Esophagus squamous epithelium (tissue), 5 donors: ENCODE measurements at regions not wholly inside any gene's neighbourhood (a gene's known extent, or its start where the extent isn't known, plus 50 kb on each side); places are given as distances from the start of the nearest gene placed in this dataset.

Experiments
- DNase-seq: peaks from one replicate; lab custom pipeline; 2025; lab: John Stamatoyannopoulos, UW
- H3K27ac ChIP-seq, 4 donors: fragments of 200-600 bp; sonication (generic); one replicate each; pipeline ENCODE4 v1.5.1; 2016 to 2019; ENCODE audit warnings: mild to moderate bottlenecking in 1 of 4
- H3K27me3 ChIP-seq, 4 donors: fragments of 200-600 bp; sonication (generic); 1 replicate in 3 of 4; 2 replicates in 1 of 4; pipeline versions ENCODE4 v1.5.1 to v1.6.0; 2017 to 2021; ENCODE audit warnings: antibody characterized with exemption in 1 of 4
- H3K36me3 ChIP-seq, 3 donors: fragments of 200-600 bp; sonication (generic); one replicate each; pipeline ENCODE4 v1.5.1; 2016 to 2019
- H3K4me1 ChIP-seq, 3 donors: fragments of 200-600 bp; sonication (generic); one replicate each; pipeline ENCODE4 v1.5.1; 2017 to 2019
- H3K4me3 ChIP-seq, 4 donors: fragments of 200-600 bp; sonication (generic); 1 replicate in 3 of 4; 2 replicates in 1 of 4; pipeline ENCODE4 v1.5.1; 2016 to 2019; ENCODE audit warnings: mild to moderate bottlenecking in 2 of 4, moderate library complexity in 1 of 4
- H3K9me3 ChIP-seq, 3 donors: fragments of 200-600 bp; sonication (generic); one replicate each; pipeline ENCODE4 v1.5.1; 2016 to 2019
- POLR2A ChIP-seq, 4 donors: fragments of 450-650 bp; IDR thresholded peaks; one replicate each; pipeline ENCODE4 v1.6.1; 2017; ENCODE audit warnings: antibody characterized with exemption in 4 of 4, mild to moderate bottlenecking in 4 of 4, moderate library complexity in 3 of 4
- WGBS, 2 donors: methylation state at CpG; one replicate each; pipeline ENCODE4 v1.1.5; 2018; 5-methylcytosine and 5-hydroxymethylcytosine counted together
- intact Hi-C: fragments of 100-400 bp; cut with DNase I; formaldehyde crosslinking; loops from one replicate; pipeline ENCODE4 v1.15.0; 2022
- TF ChIP-seq, protein P1 (sequence below), 6 experiments: fragments of 450-650 bp in 4 of 6; fragments of 200-600 bp in 2 of 6; sonication (generic) in 2 of 6; IDR thresholded peaks; one replicate each; pipeline ENCODE4 v1.5.1; 2016 to 2019; ENCODE audit warnings: antibody characterized with exemption in 6 of 6, mild to moderate bottlenecking in 4 of 6, moderate library complexity in 4 of 6
- donor health status: DM: yes; HTN: yes; CAD: no.

DNA sequence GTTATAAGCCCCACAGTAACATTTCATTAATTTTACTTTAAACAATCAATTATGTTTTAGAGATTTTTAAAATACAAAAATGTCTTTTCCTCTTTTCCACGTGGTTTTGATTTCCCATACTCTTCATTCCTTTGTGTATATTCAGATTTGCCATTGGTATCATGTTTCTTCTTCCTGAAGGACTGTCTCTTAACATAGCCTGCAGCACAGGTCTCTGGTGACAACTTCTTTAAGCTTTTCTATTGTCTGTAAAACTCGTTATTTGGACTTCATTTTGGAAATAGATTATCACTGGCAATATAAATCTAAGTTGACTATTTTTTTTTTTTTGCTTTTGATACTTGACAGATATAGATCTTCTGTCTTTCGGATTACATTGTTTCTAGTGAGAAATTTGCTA, 115.2 kb upstream of the KLHL29 start:
- H3K27ac ChIP-seq = no peak overlapping the region
- no peak for DNase-seq
- no peaks in the 10 kb centered on the region for H3K36me3 ChIP-seq
- WGBS, 2 donors = 45 to 52% methylated on average over 3 of the region's 3 CpGs
- H3K4me1 ChIP-seq = no peaks in the 10 kb centered on the region
- no peaks in the 10 kb centered on the region for H3K27me3 ChIP-seq
- intact Hi-C loops = no loop called here
- no peak overlapping the region for H3K4me3 ChIP-seq
- TF ChIP-seq POLR2A (IDR thresholded peaks at IDR 0.05) = no peak
- TF ChIP-seq, protein P1, sequence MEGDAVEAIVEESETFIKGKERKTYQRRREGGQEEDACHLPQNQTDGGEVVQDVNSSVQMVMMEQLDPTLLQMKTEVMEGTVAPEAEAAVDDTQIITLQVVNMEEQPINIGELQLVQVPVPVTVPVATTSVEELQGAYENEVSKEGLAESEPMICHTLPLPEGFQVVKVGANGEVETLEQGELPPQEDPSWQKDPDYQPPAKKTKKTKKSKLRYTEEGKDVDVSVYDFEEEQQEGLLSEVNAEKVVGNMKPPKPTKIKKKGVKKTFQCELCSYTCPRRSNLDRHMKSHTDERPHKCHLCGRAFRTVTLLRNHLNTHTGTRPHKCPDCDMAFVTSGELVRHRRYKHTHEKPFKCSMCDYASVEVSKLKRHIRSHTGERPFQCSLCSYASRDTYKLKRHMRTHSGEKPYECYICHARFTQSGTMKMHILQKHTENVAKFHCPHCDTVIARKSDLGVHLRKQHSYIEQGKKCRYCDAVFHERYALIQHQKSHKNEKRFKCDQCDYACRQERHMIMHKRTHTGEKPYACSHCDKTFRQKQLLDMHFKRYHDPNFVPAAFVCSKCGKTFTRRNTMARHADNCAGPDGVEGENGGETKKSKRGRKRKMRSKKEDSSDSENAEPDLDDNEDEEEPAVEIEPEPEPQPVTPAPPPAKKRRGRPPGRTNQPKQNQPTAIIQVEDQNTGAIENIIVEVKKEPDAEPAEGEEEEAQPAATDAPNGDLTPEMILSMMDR (IDR thresholded peaks at IDR 0.05) = no peak
- no peaks in the 10 kb centered on the region for H3K9me3 ChIP-seq

DNA sequence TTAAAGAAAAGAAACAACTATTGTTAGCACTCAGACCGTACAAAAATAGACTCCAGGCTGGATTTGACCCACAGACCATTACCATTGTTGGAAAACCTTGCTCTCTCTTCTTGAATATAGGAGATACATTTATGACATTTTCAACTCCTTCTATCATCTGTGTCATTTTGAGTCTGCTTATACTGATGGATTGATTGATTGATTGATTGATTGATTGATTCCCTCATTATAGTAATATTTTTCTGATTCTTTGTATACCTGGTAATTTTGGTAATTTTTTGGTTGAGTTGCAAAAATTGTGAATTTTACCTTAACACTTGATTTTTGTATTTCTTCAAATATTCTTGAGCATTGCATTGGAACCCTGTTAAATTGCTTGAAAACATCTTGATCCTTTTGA, 114.2 kb upstream of the KLHL29 start:
- Histone ChIP-seq H3K4me3 (no peak overlapping the region), H3K27ac (no peak overlapping the region), H3K4me1 (no peaks in the 10 kb centered on the region), H3K36me3 (no peaks in the 10 kb centered on the region), H3K27me3 (no peaks in the 10 kb centered on the region), H3K9me3 (no peaks in the 10 kb centered on the region)
- TF ChIP-seq POLR2A (IDR thresholded peaks at IDR 0.05) = no peak
- TF ChIP-seq, protein P1 (IDR thresholded peaks at IDR 0.05) = no peak
- 86 to 90% methylated on average over 1 of the region's 1 CpG for WGBS, 2 donors
- intact Hi-C loops = no loop called here
- no peak for DNase-seq

DNA sequence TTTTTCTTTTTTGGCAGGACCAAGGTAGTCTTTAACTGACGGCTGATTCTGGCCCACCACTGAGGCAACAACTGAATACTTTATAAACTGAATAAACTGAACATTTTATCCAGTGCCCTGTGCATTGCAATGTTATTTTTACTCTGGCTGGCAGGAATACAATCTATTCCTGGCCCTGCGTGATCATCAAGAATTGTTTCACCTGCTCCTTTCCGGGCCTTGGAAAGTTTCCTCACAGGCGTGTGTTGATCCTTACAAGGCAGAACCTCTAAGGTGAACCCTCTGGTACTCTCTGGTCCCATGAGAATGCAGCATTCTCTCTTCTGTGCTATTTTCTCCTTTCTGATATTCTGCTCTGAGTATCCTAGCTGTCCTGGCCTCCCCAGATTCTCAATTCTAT, 113.7 kb upstream of the KLHL29 start:
- DNase-seq = no peak
- intact Hi-C loops = no loop called here
- TF ChIP-seq POLR2A (IDR thresholded peaks at IDR 0.05) = no peak
- TF ChIP-seq, protein P1 (IDR thresholded peaks at IDR 0.05) = no peak

DNA sequence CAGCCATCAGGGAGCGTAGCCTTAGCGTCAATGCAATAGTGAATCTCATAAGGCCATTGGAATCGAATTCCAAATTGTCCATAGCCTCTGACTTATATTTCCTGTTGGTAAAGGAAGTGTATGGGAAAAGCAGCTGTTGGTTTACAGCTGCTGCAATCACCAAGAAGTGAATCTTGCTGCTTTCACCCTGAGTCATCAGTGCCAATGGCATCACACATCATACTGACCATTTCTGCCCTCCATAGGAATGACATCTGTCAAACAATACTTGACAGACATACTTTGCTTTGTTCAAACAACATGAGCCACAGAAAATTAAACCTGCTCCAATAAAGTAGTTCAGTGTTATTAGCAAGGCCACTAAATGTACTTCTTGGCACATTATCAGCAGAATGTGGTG, 111.2 kb upstream of the KLHL29 start:
- peaks cover 0 to 3% (median 0%) of the 10 kb centered on the region in 4 donors for H3K27me3 ChIP-seq
- no peak for TF ChIP-seq POLR2A (IDR thresholded peaks at IDR 0.05)
- TF ChIP-seq, protein P1 (IDR thresholded peaks at IDR 0.05) = no peak
- no peaks in the 10 kb centered on the region for H3K9me3 ChIP-seq
- H3K27ac ChIP-seq = no peak overlapping the region
- no peaks in the 10 kb centered on the region for H3K4me1 ChIP-seq
- 92 to 94% methylated on average over 3 of the region's 3 CpGs for WGBS, 2 donors
- H3K4me3 ChIP-seq = no peak overlapping the region
- intact Hi-C loops = no loop called here
- DNase-seq = no peak
- H3K36me3 ChIP-seq = no peaks in the 10 kb centered on the region

More for the DNA sequence above, 113.7 kb upstream of the KLHL29 start:
- H3K4me1 ChIP-seq = no peaks in the 10 kb centered on the region
- H3K27me3 ChIP-seq = no peaks in the 10 kb centered on the region
- H3K9me3 ChIP-seq = no peaks in the 10 kb centered on the region
- H3K4me3 ChIP-seq = no peak overlapping the region
- 70 to 73% methylated on average over 4 of the region's 4 CpGs for WGBS, 2 donors
- no peaks in the 10 kb centered on the region for H3K36me3 ChIP-seq
- H3K27ac ChIP-seq = no peak overlapping the region

DNA sequence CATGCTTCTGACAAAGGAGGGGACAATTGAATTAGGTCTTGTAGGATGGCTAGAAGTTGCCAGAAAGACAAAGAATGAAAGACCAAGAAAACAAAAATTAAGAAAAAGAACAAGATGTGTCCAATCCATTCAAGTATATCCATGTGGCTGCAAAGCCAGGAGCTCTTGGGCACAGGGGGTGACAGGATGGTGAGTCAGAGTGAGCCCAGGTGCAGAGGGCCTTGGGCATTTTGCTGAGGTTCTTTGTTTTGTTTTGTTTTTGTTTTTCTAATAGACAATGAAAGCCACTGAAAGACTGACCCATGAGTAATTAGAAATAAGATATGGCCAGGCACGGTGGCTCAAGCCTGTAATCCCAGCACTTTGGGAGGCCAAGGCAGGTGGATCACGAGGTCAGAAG, 104.6 kb upstream of the KLHL29 start:
- H3K36me3 ChIP-seq = no peaks in the 10 kb centered on the region
- H3K27ac ChIP-seq = no peak overlapping the region
- peaks cover 0 to 3% (median 0%) of the 10 kb centered on the region in 4 donors for H3K27me3 ChIP-seq
- intact Hi-C loops = no loop called here
- H3K9me3 ChIP-seq = no peaks in the 10 kb centered on the region
- H3K4me3 ChIP-seq = no peak overlapping the region
- WGBS, 2 donors = 46 to 79% methylated on average over 2 of the region's 2 CpGs
- no peaks in the 10 kb centered on the region for H3K4me1 ChIP-seq
- TF ChIP-seq, protein P1 (IDR thresholded peaks at IDR 0.05) = no peak
- no peak for TF ChIP-seq POLR2A (IDR thresholded peaks at IDR 0.05)
- DNase-seq = no peak
